ENCODE measurements at regions not wholly inside any gene's neighbourhood (a gene's known extent, or its start where the extent isn't known, plus 50 kb on each side); places are given as distances from the start of the nearest gene placed in this dataset.

DNA sequence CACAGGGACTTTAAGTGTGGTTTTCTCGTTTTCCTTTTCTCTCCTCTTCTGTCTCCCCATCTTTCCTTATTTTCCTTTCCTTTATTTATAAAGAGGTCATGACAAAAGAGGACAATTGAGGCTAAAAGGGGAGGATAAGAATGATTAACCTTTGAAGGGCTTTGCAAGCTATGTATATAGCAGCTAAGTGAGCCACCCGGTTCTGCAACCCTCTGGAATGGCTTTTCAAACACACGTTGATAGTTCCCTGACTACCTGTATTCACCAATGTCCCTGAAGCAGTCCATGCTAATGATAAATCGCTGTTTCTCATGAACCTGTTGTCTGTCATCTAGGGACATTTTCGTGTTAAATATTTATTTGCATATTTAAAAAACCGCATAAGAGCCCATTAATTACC lies 124.4 kb upstream of the RALGAPA2 start:
- H3K9ac ChIP-seq (ENCODE audit: low read depth in 2 of 2, low read length in 2 of 2), result no peak overlapping the region
- H3K9me3 ChIP-seq, result no peaks in the 10 kb centered on the region
- H3K27ac ChIP-seq, result no peak overlapping the region
- H3K27me3 ChIP-seq, result no peaks in the 10 kb centered on the region
- intact Hi-C loops (cut with DNase I), result no loop called here
- no peak for DNase-seq
- no peaks in the 10 kb centered on the region for H3K36me3 ChIP-seq
- no peaks in the 10 kb centered on the region for H3K4me1 ChIP-seq
- no peak for TF ChIP-seq CTCF (IDR thresholded peaks at IDR 0.05)
- H3K4me3 ChIP-seq, result no peak overlapping the region

DNA sequence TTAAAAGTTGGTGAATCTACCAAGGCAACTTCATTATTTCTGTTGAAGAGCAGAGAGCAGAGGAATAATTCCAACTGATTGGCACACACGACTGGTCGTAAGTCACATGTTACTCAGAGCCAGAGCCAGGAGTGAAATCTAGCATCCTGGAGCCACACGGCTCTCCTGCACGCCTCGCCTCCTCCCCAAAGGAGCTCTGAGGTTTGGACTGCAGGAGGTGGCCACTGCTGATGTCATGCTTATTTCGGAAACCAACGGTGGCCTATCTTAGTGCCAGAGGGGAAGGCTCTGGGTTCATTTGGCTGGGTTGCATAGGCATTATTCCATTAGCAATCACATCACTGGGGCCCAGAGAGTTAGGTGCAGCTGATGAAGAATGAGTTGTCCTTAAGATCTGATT lies 123.5 kb upstream of the RALGAPA2 start:
- Histone ChIP-seq H3K9me3 (no peaks in the 10 kb centered on the region), H3K9ac (ENCODE audit: low read depth in 2 of 2, low read length in 2 of 2) (no peak overlapping the region), H3K36me3 (no peaks in the 10 kb centered on the region), H3K4me1 (no peaks in the 10 kb centered on the region), H3K27ac (no peak overlapping the region), H3K4me3 (no peak overlapping the region), H3K27me3 (no peaks in the 10 kb centered on the region)
- no peak for DNase-seq
- no peak for TF ChIP-seq CTCF (IDR thresholded peaks at IDR 0.05)
- intact Hi-C loops (cut with DNase I), result no loop called here

- no peaks in the 10 kb centered on the region for H3K4me1 ChIP-seq
- H3K36me3 ChIP-seq, result no peaks in the 10 kb centered on the region
- intact Hi-C loops (cut with DNase I), result no loop called here
- H3K9me3 ChIP-seq, result no peaks in the 10 kb centered on the region
- DNase-seq, result no peak
- no peak overlapping the region for H3K9ac ChIP-seq (ENCODE audit: low read depth in 2 of 2, low read length in 2 of 2)
- TF ChIP-seq CTCF (IDR thresholded peaks at IDR 0.05), result no peak
- H3K27me3 ChIP-seq, result no peaks in the 10 kb centered on the region
- H3K4me3 ChIP-seq, result no peak overlapping the region
- H3K27ac ChIP-seq, result no peak overlapping the region
Measured at GRCh38 chr20:20834008-20834407, 121.6 kb upstream of the RALGAPA2 start.

GRCh38 chr20:20832715-20833114 lies 120.3 kb upstream of the RALGAPA2 start:
- no peaks in the 10 kb centered on the region for H3K36me3 ChIP-seq
- H3K27ac ChIP-seq, result no peak overlapping the region
- H3K9ac ChIP-seq (ENCODE audit: low read depth in 2 of 2, low read length in 2 of 2), result no peak overlapping the region
- H3K4me3 ChIP-seq, result no peak overlapping the region
- no peak for DNase-seq
- H3K4me1 ChIP-seq, result no peaks in the 10 kb centered on the region
- no peaks in the 10 kb centered on the region for H3K9me3 ChIP-seq
- no peak for TF ChIP-seq CTCF (IDR thresholded peaks at IDR 0.05)
- H3K27me3 ChIP-seq, result no peaks in the 10 kb centered on the region
- intact Hi-C loops (cut with DNase I), result no loop called here

DNA sequence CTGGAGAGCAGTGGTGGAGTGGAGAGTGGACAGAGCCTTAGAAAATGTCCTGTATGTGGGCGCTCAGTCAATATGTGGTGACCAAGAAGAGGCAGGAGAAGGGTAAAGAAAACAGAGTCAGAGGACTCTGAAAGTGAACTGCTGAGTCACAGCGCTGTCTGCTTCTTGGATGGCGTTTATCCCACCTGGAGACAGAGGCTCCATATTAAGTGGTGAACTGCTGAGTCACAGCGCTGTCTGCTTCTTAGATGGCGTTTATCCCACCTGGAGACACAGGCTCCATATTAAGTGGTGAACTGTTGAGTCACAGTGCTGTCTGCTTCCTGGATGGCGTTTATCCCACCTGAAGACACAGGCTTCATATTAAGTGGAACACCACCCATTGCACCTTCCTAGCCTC lies 119.3 kb upstream of the RALGAPA2 start:
- Histone ChIP-seq H3K9me3 (no peaks in the 10 kb centered on the region), H3K4me3 (no peak overlapping the region), H3K4me1 (no peaks in the 10 kb centered on the region), H3K27me3 (no peaks in the 10 kb centered on the region), H3K27ac (no peak overlapping the region), H3K9ac (ENCODE audit: low read depth in 2 of 2, low read length in 2 of 2) (no peak overlapping the region), H3K36me3 (no peaks in the 10 kb centered on the region)
- intact Hi-C loops (cut with DNase I), result no loop called here
- no peak for TF ChIP-seq CTCF (IDR thresholded peaks at IDR 0.05)
- no peak for DNase-seq

GRCh38 chr20:20829681-20830080 lies 117.2 kb upstream of the RALGAPA2 start:
- Histone ChIP-seq H3K27ac (no peak overlapping the region), H3K9ac (ENCODE audit: low read depth in 2 of 2, low read length in 2 of 2) (no peak overlapping the region), H3K4me3 (no peak overlapping the region), H3K4me1 (no peaks in the 10 kb centered on the region), H3K27me3 (no peaks in the 10 kb centered on the region), H3K36me3 (no peaks in the 10 kb centered on the region), H3K9me3 (no peaks in the 10 kb centered on the region)
- no peak for TF ChIP-seq CTCF (IDR thresholded peaks at IDR 0.05)
- intact Hi-C loops (cut with DNase I), result no loop called here
- DNase-seq, result no peak

All from colonic mucosa (tissue), 4 donors.